Brain microvascular endothelial cell (primary cell): ENCODE measurements at regions not wholly inside any gene's neighbourhood (a gene's known extent, or its start where the extent isn't known, plus 50 kb on each side); places are given as distances from the start of the nearest gene placed in this dataset.

Source experiments
- DNase-seq: peaks from one replicate; pipeline ENCODE4 v3.0.0-alpha.2; 2020
- H3K27ac ChIP-seq: fragments of 250-450 bp; sonication (Bioruptor Pico); 2 replicates; pipeline ENCODE4 v1.5.1; 2020; ENCODE audit warnings: mild to moderate bottlenecking, moderate library complexity
- H3K27me3 ChIP-seq: fragments of 250-450 bp; sonication (Bioruptor Pico); replicated peaks from 2 replicates; pipeline ENCODE4 v1.5.1; 2020; ENCODE audit warnings: mild to moderate bottlenecking
- H3K36me3 ChIP-seq: fragments of 250-450 bp; sonication (Bioruptor Pico); replicated peaks from 2 replicates; pipeline ENCODE4 v1.5.1; 2020; ENCODE audit warnings: mild to moderate bottlenecking
- H3K4me3 ChIP-seq: 2 replicates; pipeline ENCODE4 v1.5.1; 2011; ENCODE audit warnings: low read depth, mild to moderate bottlenecking, control low read depth, low read length, moderate library complexity
- CTCF ChIP-seq: IDR thresholded peaks from 2 replicates; pipeline ENCODE4 v1.5.1; 2011; ENCODE audit warnings: low read depth, mild to moderate bottlenecking, moderate library complexity, low read length, control low read depth, inconsistent platforms; ENCODE audit errors: missing control alignments
- in situ Hi-C: cut with HindIII; loops from 2 replicates; pipeline ENCODE4 v1.10.0; 2017; ENCODE audit warnings: low sequenced_read_pairs, low pct_ligation_motif_present

- Histone ChIP-seq H3K36me3 (no peaks in the 10 kb centered on the region), H3K27me3 (no peaks in the 10 kb centered on the region), H3K4me3 (no peak overlapping the region), H3K27ac (no peak overlapping the region)
- in situ Hi-C loops: no loop called here
- TF ChIP-seq CTCF: no peak
- no peak for DNase-seq
Measured at GRCh38 chr1:39151267-39151666, 53.2 kb upstream of the MACF1 start.

GRCh38 chr1:39152923-39153322 lies 51.6 kb upstream of the MACF1 start:
- in situ Hi-C loops: no loop called here

GRCh38 chr1:39153684-39154083 lies 50.8 kb upstream of the MACF1 start:
- DNase-seq: no peak
- in situ Hi-C loops: no loop called here
- Histone ChIP-seq H3K36me3 (no peaks in the 10 kb centered on the region), H3K4me3 (no peak overlapping the region), H3K27me3 (no peaks in the 10 kb centered on the region), H3K27ac (no peak overlapping the region)
- no peak for TF ChIP-seq CTCF

More at GRCh38 chr1:39152923-39153322, 51.6 kb upstream of the MACF1 start:
- Histone ChIP-seq H3K36me3 (no peaks in the 10 kb centered on the region), H3K27me3 (no peaks in the 10 kb centered on the region), H3K4me3 (no peak overlapping the region), H3K27ac (no peak overlapping the region)
- TF ChIP-seq CTCF: no peak
- no peak for DNase-seq

GRCh38 chr1:39154553-39155421 lies 49.7 kb upstream of the MACF1 start:
- Histone ChIP-seq H3K27me3 (no peaks in the 10 kb centered on the region), H3K27ac (peak overlapping the region; percentile 65), H3K36me3 (no peaks in the 10 kb centered on the region), H3K4me3 (no peak overlapping the region)
- DNase-seq: peak; percentile 71
- in situ Hi-C loops: no loop called here
- no peak for TF ChIP-seq CTCF
